Neural cell (in vitro differentiated cells): ENCODE measurements at regions not wholly inside any gene's neighbourhood (a gene's known extent, or its start where the extent isn't known, plus 50 kb on each side); places are given as distances from the start of the nearest gene placed in this dataset.

ENCODE experiments used
- H2AFZ ChIP-seq: fragments of 200-600, 300-800 bp; sonication (generic), shearing (Covaris generic); 2 replicates; pipeline ENCODE4 v1.6.0; 2014; ENCODE audit warnings: low read depth, mild to moderate bottlenecking, antibody characterized with exemption, low read length, moderate library complexity
- H3F3A ChIP-seq: fragments of 200-600 bp; shearing (Covaris generic); 2 replicates; pipeline ENCODE4 v1.6.1; 2016; ENCODE audit warnings: mild to moderate bottlenecking, moderate library complexity, mixed read lengths, antibody characterized with exemption, low read length; ENCODE audit not compliant: insufficient read depth, poor library complexity, severe bottlenecking
- H3K27ac ChIP-seq: fragments of 200-600, 300-800 bp; sonication (generic), shearing (Covaris generic); 2 replicates; pipeline ENCODE4 v1.5.1; 2014; ENCODE audit warnings: mild to moderate bottlenecking, low read length, moderate library complexity
- H3K27me3 ChIP-seq: fragments of 300-800, 200-600 bp; sonication (generic), shearing (Covaris generic); 2 replicates; pipeline ENCODE4 v1.6.0; 2014; ENCODE audit warnings: mild to moderate bottlenecking, low read depth, low read length, moderate library complexity; ENCODE audit not compliant: insufficient read depth
- H3K36me3 ChIP-seq: fragments of 300-800, 200-600 bp; sonication (generic), shearing (Covaris generic); 2 replicates; pipeline ENCODE4 v1.5.1; 2014; ENCODE audit warnings: mild to moderate bottlenecking, antibody characterized with exemption, low read length, moderate library complexity; ENCODE audit not compliant: insufficient read depth
- H3K4me2 ChIP-seq: fragments of 300-800, 200-600 bp; sonication (generic), shearing (Covaris generic); 2 replicates; pipeline ENCODE4 v1.6.0; 2014; ENCODE audit warnings: mild to moderate bottlenecking, low read length
- H3K4me3 ChIP-seq: fragments of 300-800, 200-600 bp; sonication (generic), shearing (Covaris generic); 2 replicates; pipeline ENCODE4 v1.5.1; 2014; ENCODE audit warnings: mild to moderate bottlenecking, low read length, moderate library complexity
- H3K79me2 ChIP-seq: fragments of 200-600 bp; shearing (Covaris generic); replicated peaks from 2 replicates; pipeline ENCODE4 v1.6.0; 2014; ENCODE audit warnings: mild to moderate bottlenecking, low read length, moderate library complexity; ENCODE audit not compliant: insufficient read depth
- H3K9ac ChIP-seq: fragments of 300-800, 200-600 bp; sonication (generic), shearing (Covaris generic); 2 replicates; pipeline ENCODE4 v1.6.1; 2016; ENCODE audit warnings: mild to moderate bottlenecking, low read length, mixed read lengths
- H3K9me2 ChIP-seq: fragments of 200-600 bp; shearing (Covaris generic); 2 replicates; pipeline ENCODE4 v1.6.1; 2016; ENCODE audit warnings: mild to moderate bottlenecking, low read length, mixed read lengths; ENCODE audit not compliant: insufficient read depth
- H3K9me3 ChIP-seq: fragments of 200-600, 300-800 bp; sonication (generic), shearing (Covaris generic); 2 replicates; pipeline ENCODE4 v1.6.1; 2016; ENCODE audit warnings: mild to moderate bottlenecking, mixed run types, low read length, moderate library complexity, mixed read lengths
- H4K20me1 ChIP-seq: fragments of 200-600 bp; shearing (Covaris generic); 2 replicates; pipeline ENCODE4 v1.6.1; 2016; ENCODE audit warnings: mild to moderate bottlenecking, mixed run types; ENCODE audit not compliant: insufficient read depth
- CTCF ChIP-seq: fragments of 450-650 bp; IDR thresholded peaks from 2 replicates; pipeline ENCODE4 v1.5.1; 2014; ENCODE audit warnings: antibody characterized with exemption, mild to moderate bottlenecking, moderate library complexity; ENCODE audit not compliant: poor library complexity, severe bottlenecking
- EP300 ChIP-seq: fragments of 450-650 bp; conservative IDR thresholded peaks from 2 replicates; pipeline ENCODE4 v1.6.1; 2014; ENCODE audit warnings: antibody characterized with exemption, mild to moderate bottlenecking, moderate library complexity; ENCODE audit not compliant: poor library complexity, severe bottlenecking
- EZH2 ChIP-seq: fragments of 200-600, 300-800 bp; shearing (Covaris generic), sonication (generic); IDR thresholded peaks from 2 replicates; pipeline ENCODE4 v1.6.1; 2014; ENCODE audit warnings: antibody characterized with exemption, low read length, borderline replicate concordance, mild to moderate bottlenecking; ENCODE audit not compliant: insufficient read depth, poor library complexity, severe bottlenecking
- MXI1 ChIP-seq: fragments of 450-650 bp; conservative IDR thresholded peaks from 2 replicates; pipeline ENCODE4 v1.6.1; 2014; ENCODE audit warnings: antibody characterized with exemption, mild to moderate bottlenecking; ENCODE audit not compliant: poor library complexity, severe bottlenecking
- POLR2AphosphoS5 ChIP-seq: IDR thresholded peaks from 2 replicates; pipeline ENCODE4 v1.6.1; 2012
- RAD21 ChIP-seq: fragments of 450-650 bp; conservative IDR thresholded peaks from 2 replicates; pipeline ENCODE4 v1.6.1; 2014; ENCODE audit warnings: antibody characterized with exemption, mild to moderate bottlenecking, moderate library complexity
- REST ChIP-seq: IDR thresholded peaks from 2 replicates; pipeline ENCODE4 v1.6.1; 2012; ENCODE audit warnings: borderline replicate concordance
- SMC3 ChIP-seq: fragments of 450-650 bp; conservative IDR thresholded peaks from 2 replicates; pipeline ENCODE4 v1.6.1; 2014; ENCODE audit warnings: antibody characterized with exemption, mild to moderate bottlenecking, moderate library complexity; ENCODE audit not compliant: poor library complexity
- TAF1 ChIP-seq: IDR thresholded peaks from 2 replicates; pipeline ENCODE4 v1.6.1; 2012; ENCODE audit warnings: low read depth

GRCh38 chr2:23178396-23178795 is 206.6 kb upstream of the KLHL29 start:
- Histone ChIP-seq H3F3A (no peaks in the 10 kb centered on the region), H3K27ac (no peak overlapping the region), H3K4me2 (no peak overlapping the region), H2AFZ (no peak overlapping the region), H4K20me1 (no peaks in the 10 kb centered on the region), H3K9ac (no peak overlapping the region), H3K4me3 (no peak overlapping the region), H3K27me3 (no peaks in the 10 kb centered on the region), H3K79me2 (no peaks in the 10 kb centered on the region), H3K9me3 (no peaks in the 10 kb centered on the region), H3K9me2 (no peaks in the 10 kb centered on the region), H3K36me3 (no peaks in the 10 kb centered on the region)
- TF ChIP-seq CTCF (no peak), SMC3 (no peak)

GRCh38 chr2:23183733-23184132 is 201.2 kb upstream of the KLHL29 start:
- Histone ChIP-seq H3K9me2 (no peaks in the 10 kb centered on the region), H2AFZ (no peak overlapping the region), H3K36me3 (no peaks in the 10 kb centered on the region), H3F3A (no peaks in the 10 kb centered on the region), H4K20me1 (no peaks in the 10 kb centered on the region), H3K79me2 (no peaks in the 10 kb centered on the region), H3K27ac (no peak overlapping the region), H3K9ac (no peak overlapping the region), H3K4me2 (no peak overlapping the region), H3K9me3 (no peaks in the 10 kb centered on the region), H3K27me3 (no peaks in the 10 kb centered on the region), H3K4me3 (no peak overlapping the region)
- TF ChIP-seq CTCF: no peak
- TF ChIP-seq MXI1: no peak
- no peak for TF ChIP-seq TAF1
- TF ChIP-seq POLR2AphosphoS5: no peak
- TF ChIP-seq EP300: no peak
- TF ChIP-seq EZH2: no peak
- no peak for TF ChIP-seq RAD21
- TF ChIP-seq REST: no peak
- TF ChIP-seq SMC3: no peak
